Activated naive CD4-positive, alpha-beta T cell (primary cell): ENCODE measurements at regions not wholly inside any gene's neighbourhood (a gene's known extent, or its start where the extent isn't known, plus 50 kb on each side); places are given as distances from the start of the nearest gene placed in this dataset.
A peak's percentile ranks its signal among the peaks of the same experiment; 100 is the strongest.

Source experiments
- DNase-seq, 4 experiments: peaks; one replicate each; lab custom pipeline; 2025; lab: John Stamatoyannopoulos, UW

DNA sequence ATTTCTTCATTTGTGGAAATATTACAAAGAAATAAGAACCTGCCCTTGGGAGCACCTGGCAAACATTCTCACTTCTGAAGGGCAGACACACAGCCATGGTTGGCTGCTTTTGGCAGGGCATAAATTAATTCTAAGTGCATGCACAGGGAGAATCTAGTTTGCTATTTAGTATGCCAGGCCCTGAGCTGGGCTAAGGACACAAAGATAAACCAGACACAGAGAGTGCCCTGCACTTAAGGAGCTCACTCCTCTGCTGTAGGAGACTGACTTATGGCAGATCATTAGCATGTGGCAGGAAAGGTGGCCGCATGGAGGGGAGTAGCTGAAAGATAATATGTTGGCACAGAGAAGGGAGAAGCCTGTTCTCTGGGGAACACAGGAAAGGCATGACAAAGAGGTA lies 367.0 kb downstream of the LPIN1 start:
- DNase-seq: no peak

- DNase-seq: no peak
Measured at GRCh38 chr2:12114816-12115215, 368.4 kb downstream of the LPIN1 start.

DNA sequence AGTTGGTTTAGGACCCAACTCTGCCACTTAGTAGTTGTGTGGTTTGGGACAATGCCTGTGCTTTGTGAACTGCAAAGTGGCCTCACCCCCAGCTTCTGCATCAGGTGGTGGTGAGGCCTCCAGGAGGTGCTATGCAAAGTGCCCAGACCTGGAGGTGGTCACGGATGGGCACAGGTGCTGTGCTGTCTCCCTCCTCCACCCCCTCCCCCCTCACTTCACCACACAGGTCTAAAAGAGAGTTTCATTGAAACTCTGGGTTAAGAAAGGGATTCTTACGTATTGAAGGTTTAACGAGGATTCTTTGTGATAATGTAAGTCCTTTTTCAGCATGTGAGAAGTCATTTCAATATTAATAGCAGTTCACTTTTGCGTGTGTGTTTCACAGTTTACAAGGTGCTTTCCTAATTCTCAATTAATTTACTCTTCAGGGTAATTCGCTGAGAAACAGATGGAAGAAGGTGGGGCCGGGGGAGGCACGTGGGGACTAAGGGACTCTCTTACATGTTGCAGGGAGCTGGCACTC lies 369.9 kb downstream of the LPIN1 start:
- DNase-seq: no peak

- no peak for DNase-seq
Measured at GRCh38 chr2:12119841-12120240, 373.4 kb downstream of the LPIN1 start.

GRCh38 chr2:12120281-12121150 lies 374.1 kb downstream of the LPIN1 start:
- no peak for DNase-seq

GRCh38 chr2:12124790-12125189 lies 378.4 kb downstream of the LPIN1 start:
- no peak for DNase-seq

DNA sequence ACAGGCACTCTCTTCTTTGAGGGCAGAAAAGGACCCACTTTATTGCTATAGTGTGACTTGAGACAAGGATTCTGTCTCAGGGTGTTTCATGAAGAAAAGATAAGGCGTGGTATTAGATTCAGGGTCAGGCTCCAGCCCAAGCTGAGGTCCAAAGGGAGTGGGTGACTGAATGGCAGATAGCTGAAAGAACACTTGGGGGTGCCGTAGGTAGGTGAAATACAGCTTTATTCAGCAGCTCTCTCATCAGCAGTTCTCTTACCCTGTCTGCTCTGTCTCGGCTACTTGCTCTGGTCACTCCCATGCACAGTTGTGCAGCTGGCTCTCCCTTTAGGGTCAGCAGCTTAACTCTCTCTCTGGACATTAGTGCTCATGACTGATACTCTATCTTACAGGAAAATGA lies 379.9 kb downstream of the LPIN1 start:
- DNase-seq: no peak

DNA sequence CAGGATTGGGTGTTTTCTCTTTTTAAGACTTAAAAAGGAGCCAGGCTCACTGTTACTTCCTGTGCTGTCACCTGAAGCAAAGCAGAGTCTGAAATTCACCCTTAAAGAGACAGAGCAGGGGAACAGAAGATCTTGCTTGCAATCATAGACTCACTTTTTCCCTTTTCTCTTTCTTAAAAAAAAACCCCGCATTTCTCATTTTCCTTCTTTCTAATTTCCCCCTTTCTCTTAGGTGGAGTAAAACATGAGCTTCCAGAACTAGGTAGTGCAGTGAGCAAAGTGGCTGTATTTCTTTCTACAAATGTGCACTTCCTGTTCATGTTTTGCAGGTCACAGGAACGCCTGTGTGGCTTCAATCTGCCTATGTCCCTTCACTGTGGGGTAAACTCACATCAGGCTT lies 381.2 kb downstream of the LPIN1 start:
- peak in 1 of 4 experiments; percentile 2 for DNase-seq

DNA sequence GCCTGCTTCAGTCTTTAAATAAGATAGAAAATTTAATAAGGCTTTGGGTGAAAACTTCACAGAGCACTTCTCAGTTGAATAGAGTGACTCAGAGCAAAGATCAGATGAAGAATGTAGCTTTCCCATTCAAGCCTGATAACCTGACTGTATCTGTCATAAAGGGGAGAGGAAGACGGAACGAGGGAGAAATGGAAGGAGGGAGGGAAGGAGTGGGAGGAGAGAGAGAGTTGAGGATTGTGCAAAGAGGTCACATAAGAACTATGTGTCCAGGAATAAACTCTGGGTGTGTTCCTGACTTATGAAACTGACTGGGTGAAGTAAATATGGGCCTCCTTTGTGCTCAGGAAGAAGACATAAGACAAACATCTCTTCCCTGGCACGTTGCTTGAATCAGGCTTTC lies 385.5 kb downstream of the LPIN1 start:
- DNase-seq: no peak

GRCh38 chr2:12141618-12142258 lies 395.3 kb downstream of the LPIN1 start:
- no peak for DNase-seq

DNA sequence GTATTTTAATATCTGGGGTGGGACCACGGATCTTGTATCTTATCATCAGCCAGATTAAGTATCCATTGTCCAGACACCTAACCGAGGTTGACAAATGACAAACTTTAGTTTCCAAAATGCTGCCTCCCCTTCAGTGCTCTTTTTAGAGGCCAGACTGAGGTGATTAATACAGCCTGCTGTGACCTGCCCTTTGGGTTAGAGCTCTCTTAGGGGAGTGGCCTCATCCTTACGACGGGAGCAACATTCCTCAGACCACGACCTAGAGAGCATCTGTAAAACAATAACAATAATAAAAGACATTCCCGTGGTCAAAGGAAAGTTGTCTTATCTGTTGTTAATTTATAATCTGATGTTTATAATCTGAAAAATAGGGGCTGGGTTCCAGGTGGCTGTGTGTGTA lies 405.3 kb downstream of the LPIN1 start:
- no peak for DNase-seq

GRCh38 chr2:12152888-12153287 lies 406.5 kb downstream of the LPIN1 start:
- DNase-seq: no peak

GRCh38 chr2:12155303-12156051 lies 409.0 kb downstream of the LPIN1 start:
- no peak for DNase-seq

DNA sequence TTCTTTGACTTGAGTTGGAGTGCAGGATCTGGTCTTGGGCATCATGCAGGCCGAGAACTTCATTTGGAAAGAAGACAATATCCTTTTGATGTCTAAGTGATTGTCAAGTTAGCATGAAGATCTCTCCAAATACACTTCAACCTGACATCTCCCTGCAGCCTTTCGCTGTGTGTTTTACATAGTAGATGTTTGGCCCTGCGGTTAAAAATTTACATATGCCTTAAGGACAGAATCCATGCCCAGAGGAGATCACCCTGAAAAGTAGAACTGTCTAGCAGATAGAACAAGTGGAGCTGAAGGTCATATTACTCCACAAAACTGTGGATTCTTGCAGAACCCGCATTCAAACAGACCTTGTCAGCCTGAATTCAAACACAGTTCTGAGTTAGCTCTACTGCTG lies 409.9 kb downstream of the LPIN1 start:
- no peak for DNase-seq

- no peak for DNase-seq
Measured at GRCh38 chr2:12161085-12161484, 414.7 kb downstream of the LPIN1 start.

DNA sequence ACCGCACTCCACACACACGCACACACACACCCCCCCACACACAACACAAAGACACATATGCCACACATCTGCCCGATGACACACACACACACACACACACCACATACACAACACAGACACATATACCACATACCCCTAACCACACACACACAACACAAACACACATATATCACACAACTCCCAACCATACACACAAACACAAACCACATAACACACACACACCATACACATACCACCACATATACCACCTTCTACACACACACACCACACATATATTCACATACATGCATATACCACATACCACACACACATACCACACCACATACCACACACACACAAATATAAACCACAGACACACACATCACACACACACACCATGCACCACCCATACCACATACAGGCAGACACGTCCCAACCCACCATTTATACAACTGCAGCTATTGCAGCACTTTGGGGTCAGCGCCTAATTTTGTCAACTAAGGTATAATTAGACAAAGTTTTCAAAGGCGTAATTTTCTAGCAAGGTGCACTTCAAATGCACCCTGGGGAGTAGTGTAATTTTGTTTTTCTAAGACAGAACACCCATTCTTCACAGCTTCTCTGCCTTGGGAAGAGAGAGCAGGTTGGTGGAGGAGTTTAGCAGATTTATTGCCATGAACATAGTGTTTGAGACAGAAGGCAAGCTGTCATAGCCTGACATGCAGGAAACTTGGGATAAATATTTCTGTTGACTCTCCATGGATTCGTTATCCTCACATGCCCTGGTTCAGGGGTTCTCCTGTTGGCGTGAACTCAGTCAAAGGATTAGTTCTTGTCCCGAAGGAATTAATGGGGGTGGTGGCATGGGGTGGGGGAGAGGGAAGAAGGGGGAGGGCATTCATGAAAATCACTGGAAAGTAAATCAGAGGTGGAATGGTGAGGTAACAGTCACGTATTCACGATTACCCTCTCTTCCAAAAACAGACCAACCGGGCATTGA lies 416.1 kb downstream of the LPIN1 start:
- DNase-seq: no peak

DNA sequence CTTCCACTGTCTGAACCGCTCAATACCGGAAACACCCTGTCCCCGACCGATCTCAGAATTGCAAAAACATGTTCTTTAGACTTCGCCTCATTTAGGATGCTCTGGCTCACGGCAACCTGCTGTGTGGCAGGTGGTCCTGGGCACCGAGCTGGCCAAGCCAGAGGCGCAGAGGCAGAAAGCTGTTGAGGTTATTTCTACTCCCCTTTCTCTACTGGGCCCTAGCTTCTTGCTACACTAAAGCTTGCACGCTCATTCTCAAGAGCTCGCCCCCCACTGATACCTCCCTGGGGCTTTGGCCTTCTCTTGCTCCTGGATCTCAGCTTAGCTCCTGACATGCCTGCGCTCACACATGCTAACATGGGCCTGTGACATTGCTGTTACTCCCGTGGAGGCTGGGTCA lies 417.4 kb downstream of the LPIN1 start:
- DNase-seq: no peak

- no peak for DNase-seq
Measured at GRCh38 chr2:12164689-12165088, 418.3 kb downstream of the LPIN1 start.

- no peak for DNase-seq
Measured at GRCh38 chr2:12167525-12168317, 421.3 kb downstream of the LPIN1 start.

- DNase-seq: no peak
Measured at GRCh38 chr2:12168354-12168753, 421.9 kb downstream of the LPIN1 start.
